NB4 (cell line): ENCODE measurements at regions not wholly inside any gene's neighbourhood (a gene's known extent, or its start where the extent isn't known, plus 50 kb on each side); places are given as distances from the start of the nearest gene placed in this dataset.

Experiments used
- CTCF ChIP-seq: IDR thresholded peaks from one replicate; pipeline ENCODE4 v1.5.1; 2012; ENCODE audit warnings: low read depth, low read length
- MYC ChIP-seq: IDR thresholded peaks from 2 replicates; pipeline ENCODE4 v1.6.1; 2011; ENCODE audit warnings: low read depth, low read length
- TF ChIP-seq, protein P1 (sequence below): IDR thresholded peaks from 2 replicates; pipeline ENCODE4 v1.6.1; 2011; ENCODE audit warnings: low read depth, low read length

DNA sequence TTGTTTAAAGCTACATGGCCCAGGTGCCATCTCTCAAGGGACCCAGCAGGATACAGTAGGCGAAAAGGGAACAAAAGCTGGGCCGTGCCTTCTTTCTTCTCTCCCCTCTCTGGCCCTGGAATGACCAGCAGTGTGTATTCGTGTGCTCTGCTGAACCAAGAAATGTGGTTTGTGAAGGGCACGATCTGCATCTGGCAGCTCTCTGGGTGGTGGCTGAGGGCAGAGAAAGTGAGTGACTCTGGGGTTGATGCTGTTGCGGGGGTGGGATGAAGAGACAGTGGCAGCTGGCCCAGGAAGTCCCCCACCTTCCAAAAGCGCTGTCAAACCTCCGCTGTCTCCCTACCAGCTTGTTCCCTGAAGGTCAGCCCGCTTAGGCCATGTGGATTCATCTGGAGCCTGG lies 88.3 kb downstream of the CLDN34 start:
- TF ChIP-seq CTCF (no peak), MYC (no peak)
- TF ChIP-seq, protein P1, sequence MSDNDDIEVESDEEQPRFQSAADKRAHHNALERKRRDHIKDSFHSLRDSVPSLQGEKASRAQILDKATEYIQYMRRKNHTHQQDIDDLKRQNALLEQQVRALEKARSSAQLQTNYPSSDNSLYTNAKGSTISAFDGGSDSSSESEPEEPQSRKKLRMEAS, result no peak
